ENCODE measurements at regions not wholly inside any gene's neighbourhood (a gene's known extent, or its start where the extent isn't known, plus 50 kb on each side); places are given as distances from the start of the nearest gene placed in this dataset.
A peak's percentile ranks its signal among the peaks of the same experiment; 100 is the strongest.

DNA sequence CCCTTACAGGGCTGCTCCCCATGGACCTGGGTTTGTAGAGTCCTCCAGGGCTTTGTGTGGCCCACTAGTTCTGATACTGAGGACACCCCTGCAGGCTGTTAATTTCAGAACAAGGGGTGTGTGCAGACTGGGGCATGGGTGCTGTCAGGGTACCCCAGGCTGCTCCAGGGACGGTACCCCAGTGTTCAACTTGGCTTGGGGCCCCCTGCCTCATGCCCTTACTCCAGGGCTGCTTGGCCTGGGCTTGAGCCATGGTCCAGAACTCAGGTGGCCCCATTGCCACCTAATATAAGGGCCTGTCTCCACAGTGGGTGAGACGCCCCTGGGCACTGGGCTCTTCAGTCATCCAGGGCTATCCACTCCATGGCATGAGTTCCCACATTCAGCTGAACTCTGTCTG lies 1417.6 kb downstream of the UQCRFS1 start (continued):
- no peak for TF ChIP-seq NBN (IDR thresholded peaks at IDR 0.05)
- TF ChIP-seq, protein P1, sequence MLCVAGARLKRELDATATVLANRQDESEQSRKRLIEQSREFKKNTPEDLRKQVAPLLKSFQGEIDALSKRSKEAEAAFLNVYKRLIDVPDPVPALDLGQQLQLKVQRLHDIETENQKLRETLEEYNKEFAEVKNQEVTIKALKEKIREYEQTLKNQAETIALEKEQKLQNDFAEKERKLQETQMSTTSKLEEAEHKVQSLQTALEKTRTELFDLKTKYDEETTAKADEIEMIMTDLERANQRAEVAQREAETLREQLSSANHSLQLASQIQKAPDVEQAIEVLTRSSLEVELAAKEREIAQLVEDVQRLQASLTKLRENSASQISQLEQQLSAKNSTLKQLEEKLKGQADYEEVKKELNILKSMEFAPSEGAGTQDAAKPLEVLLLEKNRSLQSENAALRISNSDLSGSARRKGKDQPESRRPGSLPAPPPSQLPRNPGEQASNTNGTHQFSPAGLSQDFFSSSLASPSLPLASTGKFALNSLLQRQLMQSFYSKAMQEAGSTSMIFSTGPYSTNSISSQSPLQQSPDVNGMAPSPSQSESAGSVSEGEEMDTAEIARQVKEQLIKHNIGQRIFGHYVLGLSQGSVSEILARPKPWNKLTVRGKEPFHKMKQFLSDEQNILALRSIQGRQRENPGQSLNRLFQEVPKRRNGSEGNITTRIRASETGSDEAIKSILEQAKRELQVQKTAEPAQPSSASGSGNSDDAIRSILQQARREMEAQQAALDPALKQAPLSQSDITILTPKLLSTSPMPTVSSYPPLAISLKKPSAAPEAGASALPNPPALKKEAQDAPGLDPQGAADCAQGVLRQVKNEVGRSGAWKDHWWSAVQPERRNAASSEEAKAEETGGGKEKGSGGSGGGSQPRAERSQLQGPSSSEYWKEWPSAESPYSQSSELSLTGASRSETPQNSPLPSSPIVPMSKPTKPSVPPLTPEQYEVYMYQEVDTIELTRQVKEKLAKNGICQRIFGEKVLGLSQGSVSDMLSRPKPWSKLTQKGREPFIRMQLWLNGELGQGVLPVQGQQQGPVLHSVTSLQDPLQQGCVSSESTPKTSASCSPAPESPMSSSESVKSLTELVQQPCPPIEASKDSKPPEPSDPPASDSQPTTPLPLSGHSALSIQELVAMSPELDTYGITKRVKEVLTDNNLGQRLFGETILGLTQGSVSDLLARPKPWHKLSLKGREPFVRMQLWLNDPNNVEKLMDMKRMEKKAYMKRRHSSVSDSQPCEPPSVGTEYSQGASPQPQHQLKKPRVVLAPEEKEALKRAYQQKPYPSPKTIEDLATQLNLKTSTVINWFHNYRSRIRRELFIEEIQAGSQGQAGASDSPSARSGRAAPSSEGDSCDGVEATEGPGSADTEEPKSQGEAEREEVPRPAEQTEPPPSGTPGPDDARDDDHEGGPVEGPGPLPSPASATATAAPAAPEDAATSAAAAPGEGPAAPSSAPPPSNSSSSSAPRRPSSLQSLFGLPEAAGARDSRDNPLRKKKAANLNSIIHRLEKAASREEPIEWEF (IDR thresholded peaks at IDR 0.05; ENCODE audit: insufficient replicate concordance, low read depth, low read length), result no peak
- no peak for TF ChIP-seq EP300 (IDR thresholded peaks at IDR 0.05; ENCODE audit: borderline replicate concordance in 1 of 2, control insufficient read depth in 1 of 2, low read depth in 2 of 2, low read length in 2 of 2)
- TF ChIP-seq YY1 (IDR thresholded peaks at IDR 0.05; ENCODE audit: low read depth, low read length), result no peak
- no peak for TF ChIP-seq IRF4 (IDR thresholded peaks at IDR 0.05; ENCODE audit: low read depth, low read length)
- no peak for TF ChIP-seq SIX5 (IDR thresholded peaks at IDR 0.05; ENCODE audit: low read depth, low read length, severe bottlenecking)
- TF ChIP-seq GATAD2B (conservative IDR thresholded peaks at IDR 0.05; ENCODE audit: low read depth), result no peak

DNA sequence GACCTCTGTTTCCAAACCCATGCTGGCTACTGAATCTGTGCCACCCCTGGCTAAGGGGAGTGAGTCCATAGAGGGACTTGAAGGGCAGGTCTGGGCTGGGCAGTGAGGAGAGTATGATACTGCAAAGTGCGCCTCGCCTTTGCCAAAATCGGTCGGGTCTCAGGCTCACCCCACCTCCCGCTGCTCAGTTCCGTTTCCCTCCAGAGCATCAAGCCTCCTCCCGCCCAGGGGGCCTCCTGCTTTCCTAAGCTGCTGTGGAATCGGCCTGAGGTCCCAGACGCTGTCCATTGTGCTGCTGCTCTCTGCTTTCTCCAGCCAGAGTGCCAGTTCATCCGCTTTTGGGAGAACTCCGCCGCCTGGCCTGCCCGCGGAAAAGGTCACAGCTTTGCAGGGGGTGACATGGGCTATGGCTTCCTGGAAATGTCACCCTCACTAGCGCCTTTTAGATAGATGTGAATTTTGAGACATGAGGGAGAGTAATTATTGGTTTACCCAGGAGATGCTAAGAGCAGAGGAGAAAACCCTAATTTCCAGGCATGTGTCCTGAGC lies 1418.4 kb downstream of the UQCRFS1 start:
- no peaks in the 10 kb centered on the region; the same call in 2 of the 3 replicates for H3K9me3 ChIP-seq (replicated peaks; ENCODE audit: control insufficient read depth, insufficient read depth, low read length)
- H3K9ac ChIP-seq (ENCODE audit: control insufficient read depth, insufficient read depth, low read length), result peak overlapping the region; percentile 75
- SMC1A ChIA-PET (ENCODE audit: uncharacterized antibody, unreplicated experiment), result interaction anchor here (0.5 to 1.6 kb wide), 2 partner anchors 11 to 1463 kb away, joined by 3 to 5 read pairs; no protein-coding TSS in a partner anchor
- CTCF ChIA-PET, result no interaction called here
- H3K27ac ChIP-seq (ENCODE audit: control insufficient read depth, insufficient read depth), result peak overlapping the region; percentile 83
- POLR2A ChIA-PET, result interaction anchor here (0.7 kb wide), 1 partner anchor 9 kb away, joined by 3 read pairs; no protein-coding TSS in a partner anchor
- H4K20me1 ChIP-seq (ENCODE audit: control insufficient read depth, insufficient read depth), result no peaks in the 10 kb centered on the region
- peak overlapping the region; percentile 96 for H2AFZ ChIP-seq (ENCODE audit: control insufficient read depth, low read depth, low read length)
- ATAC-seq (peak; percentile 3), DNase-seq (ENCODE audit: low read depth, low spot score) (no peak), FAIRE-seq (no peak)
- H3K4me1 ChIP-seq (ENCODE audit: control insufficient read depth, insufficient read depth, low read length), result peaks cover 9% of the 10 kb centered on the region
- peaks cover 23% of the 10 kb centered on the region for H3K79me2 ChIP-seq (ENCODE audit: control insufficient read depth, insufficient read depth, low read length)
- no TSS peak for BruUV-seq (replicated peaks)
- intact Hi-C loops (cut with micrococcal nuclease; ENCODE audit: unreplicated experiment) (loop anchor here (10.0 kb wide), 1 partner anchor 1420 kb away; the partner anchor contains the start of gene UQCRFS1), in situ Hi-C loops (cut with MboI) (loop anchor here (25.0 kb wide), 1 partner anchor 1418 kb away; the partner anchor contains the start of gene UQCRFS1)
- 5% methylated on average over 15 of the region's 15 CpGs for WGBS (ENCODE audit: insufficient coverage, insufficient replicate concordance, low lambda C conversion rate, missing lambda C conversion rate)
- no peaks in the 10 kb centered on the region for H3K27me3 ChIP-seq (replicated peaks in 1 of 2; ENCODE audit: control insufficient read depth in 2 of 2, insufficient read depth in 2 of 2, low read length in 1 of 2)
- peak overlapping the region; percentile 86 for H3K4me2 ChIP-seq (ENCODE audit: control insufficient read depth, insufficient read depth)
- H3K4me3 ChIP-seq, result peak overlapping the region; percentile 85
- RAD21 ChIA-PET (ENCODE audit: unreplicated experiment), result no interaction called here
- TF ChIP-seq, protein P2, sequence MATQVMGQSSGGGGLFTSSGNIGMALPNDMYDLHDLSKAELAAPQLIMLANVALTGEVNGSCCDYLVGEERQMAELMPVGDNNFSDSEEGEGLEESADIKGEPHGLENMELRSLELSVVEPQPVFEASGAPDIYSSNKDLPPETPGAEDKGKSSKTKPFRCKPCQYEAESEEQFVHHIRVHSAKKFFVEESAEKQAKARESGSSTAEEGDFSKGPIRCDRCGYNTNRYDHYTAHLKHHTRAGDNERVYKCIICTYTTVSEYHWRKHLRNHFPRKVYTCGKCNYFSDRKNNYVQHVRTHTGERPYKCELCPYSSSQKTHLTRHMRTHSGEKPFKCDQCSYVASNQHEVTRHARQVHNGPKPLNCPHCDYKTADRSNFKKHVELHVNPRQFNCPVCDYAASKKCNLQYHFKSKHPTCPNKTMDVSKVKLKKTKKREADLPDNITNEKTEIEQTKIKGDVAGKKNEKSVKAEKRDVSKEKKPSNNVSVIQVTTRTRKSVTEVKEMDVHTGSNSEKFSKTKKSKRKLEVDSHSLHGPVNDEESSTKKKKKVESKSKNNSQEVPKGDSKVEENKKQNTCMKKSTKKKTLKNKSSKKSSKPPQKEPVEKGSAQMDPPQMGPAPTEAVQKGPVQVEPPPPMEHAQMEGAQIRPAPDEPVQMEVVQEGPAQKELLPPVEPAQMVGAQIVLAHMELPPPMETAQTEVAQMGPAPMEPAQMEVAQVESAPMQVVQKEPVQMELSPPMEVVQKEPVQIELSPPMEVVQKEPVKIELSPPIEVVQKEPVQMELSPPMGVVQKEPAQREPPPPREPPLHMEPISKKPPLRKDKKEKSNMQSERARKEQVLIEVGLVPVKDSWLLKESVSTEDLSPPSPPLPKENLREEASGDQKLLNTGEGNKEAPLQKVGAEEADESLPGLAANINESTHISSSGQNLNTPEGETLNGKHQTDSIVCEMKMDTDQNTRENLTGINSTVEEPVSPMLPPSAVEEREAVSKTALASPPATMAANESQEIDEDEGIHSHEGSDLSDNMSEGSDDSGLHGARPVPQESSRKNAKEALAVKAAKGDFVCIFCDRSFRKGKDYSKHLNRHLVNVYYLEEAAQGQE (IDR thresholded peaks at IDR 0.05; ENCODE audit: low read depth, low read length), result peak; percentile 75
- TF ChIP-seq RAD21 (IDR thresholded peaks at IDR 0.05; ENCODE audit: insufficient read depth, low read depth, low read length) (no peak), SPI1 (IDR thresholded peaks at IDR 0.05; ENCODE audit: borderline replicate concordance, insufficient read depth, low read depth, low read length) (0 out of 2 replicates have a peak, but pooled peaks have one; percentile 25)
- H3K36me3 ChIP-seq (ENCODE audit: control insufficient read depth in 2 of 2, insufficient read depth in 2 of 2, low read length in 1 of 2), result peaks cover 2 to 3% of the 10 kb centered on the region in 2 experiments; a peak in 2 of 4 replicates
